C4-2B (cell line): ENCODE measurements at regions not wholly inside any gene's neighbourhood (a gene's known extent, or its start where the extent isn't known, plus 50 kb on each side); places are given as distances from the start of the nearest gene placed in this dataset.

ENCODE experiments used
- CTCF ChIP-seq: fragments of 450-650 bp; conservative IDR thresholded peaks from 2 replicates; pipeline ENCODE4 v1.5.1; 2017; ENCODE audit warnings: mild to moderate bottlenecking
- ZFX ChIP-seq: fragments of 450-650 bp; IDR thresholded peaks from 2 replicates; pipeline ENCODE4 v1.6.1; 2017

- no peak for TF ChIP-seq CTCF
- TF ChIP-seq ZFX = no peak
Measured at GRCh38 chrX:17931855-17932254, 70.8 kb upstream of the RAI2 start.
